ENCODE measurements at regions not wholly inside any gene's neighbourhood (a gene's known extent, or its start where the extent isn't known, plus 50 kb on each side); places are given as distances from the start of the nearest gene placed in this dataset.
"Not testable (repeated sequence)": the region's sequence is repeated elsewhere in the genome, so short reads cannot be mapped to it uniquely, and the experiment has no call there.

DNA sequence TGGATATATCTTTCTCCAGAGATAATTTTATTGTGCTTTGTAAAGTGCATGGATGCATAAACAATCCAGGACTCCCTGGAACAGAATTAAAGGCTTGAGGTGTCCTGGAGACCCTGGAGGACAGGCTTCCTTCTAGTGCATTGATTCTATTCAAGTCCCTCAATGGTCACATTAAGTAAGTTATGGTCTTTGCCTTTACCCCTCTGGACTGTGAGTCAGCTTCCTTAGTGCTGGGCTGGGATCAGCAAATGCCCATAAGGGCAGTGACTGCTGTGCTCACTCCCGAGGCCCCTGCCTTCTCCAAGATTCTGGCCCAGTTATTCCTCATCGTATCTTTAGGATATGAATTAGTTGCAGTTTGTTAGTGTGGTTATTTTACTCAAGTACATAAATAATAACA is 178.7 kb upstream of the PRSS58 start:
- no peak for DNase-seq

DNA sequence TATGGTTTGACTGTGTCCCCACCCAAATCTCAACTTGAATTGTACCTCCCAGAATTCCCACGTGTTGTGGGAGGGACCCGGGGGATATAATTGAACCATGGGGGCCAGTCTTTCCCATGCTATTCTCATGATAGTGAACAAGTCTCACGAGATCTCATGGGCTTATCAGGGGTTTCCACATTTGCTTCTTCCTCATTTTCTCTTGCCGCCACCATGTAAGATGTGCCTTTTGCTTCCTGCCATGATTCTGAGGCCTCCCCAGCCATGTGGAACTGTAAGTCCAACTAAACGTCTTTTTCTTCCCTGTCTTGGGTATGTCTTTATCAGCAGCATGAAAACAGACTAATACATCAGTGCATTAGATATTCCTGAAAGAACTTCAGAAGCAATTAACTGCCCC is 177.7 kb upstream of the PRSS58 start:
- DNase-seq: not testable (repeated sequence)

DNA sequence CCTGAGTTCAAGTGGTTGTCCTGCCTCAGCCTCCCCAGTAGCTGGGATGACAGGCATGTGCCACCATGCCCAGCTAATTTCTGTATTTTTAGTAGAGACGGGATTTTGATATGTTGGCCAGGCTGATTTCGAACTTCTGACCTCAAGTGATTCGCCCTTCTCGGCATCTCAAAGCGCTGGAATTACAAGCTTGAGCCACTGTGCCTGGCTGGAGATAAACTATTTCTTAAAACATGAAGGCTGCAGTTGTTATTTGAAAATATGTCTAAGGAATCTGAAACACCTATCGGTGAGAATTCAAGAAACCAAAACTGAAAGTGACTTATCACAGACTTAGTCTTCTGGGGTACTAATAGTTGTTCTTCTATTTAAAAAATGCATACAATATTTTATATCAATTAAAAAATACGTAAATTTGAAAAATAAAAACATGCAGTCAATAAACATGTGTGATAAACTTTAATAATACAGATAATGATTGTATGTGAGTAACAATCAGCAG is 176.9 kb upstream of the PRSS58 start:
- DNase-seq: no peak

DNA sequence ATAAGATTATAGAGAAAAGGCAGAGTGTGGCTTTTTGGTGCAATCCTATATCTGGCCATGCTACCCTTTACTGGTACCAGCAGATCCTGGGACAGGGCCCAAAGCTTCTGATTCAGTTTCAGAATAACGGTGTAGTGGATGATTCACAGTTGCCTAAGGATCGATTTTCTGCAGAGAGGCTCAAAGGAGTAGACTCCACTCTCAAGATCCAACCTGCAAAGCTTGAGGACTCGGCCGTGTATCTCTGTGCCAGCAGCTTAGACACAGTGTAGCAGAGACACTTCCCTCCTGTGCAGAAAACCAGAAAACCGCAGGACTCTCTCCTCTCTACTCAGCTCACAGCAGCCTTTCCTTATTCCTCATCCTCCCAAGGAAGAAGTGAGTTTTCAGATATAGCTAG is 176.3 kb upstream of the PRSS58 start:
- DNase-seq: not testable (repeated sequence)

DNA sequence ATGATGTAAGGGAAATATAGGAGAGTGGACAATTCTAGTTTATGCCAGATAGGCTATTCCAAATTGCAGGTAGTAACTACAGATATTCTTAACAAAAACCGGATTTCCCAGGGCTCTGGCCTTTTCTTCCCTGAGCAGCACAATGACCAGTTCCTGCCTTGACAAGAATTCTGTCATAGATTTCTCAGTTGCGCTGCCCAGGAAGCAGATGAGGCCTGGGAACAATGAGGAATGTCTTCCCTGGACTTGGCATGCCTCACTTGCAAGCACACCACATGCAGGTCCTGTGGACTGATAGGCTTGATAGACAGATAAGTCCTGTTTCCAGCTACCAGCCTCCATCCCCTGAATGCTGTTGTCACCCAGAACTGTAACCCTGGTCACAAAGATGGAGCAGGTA is 174.5 kb upstream of the PRSS58 start:
- no peak for DNase-seq

DNA sequence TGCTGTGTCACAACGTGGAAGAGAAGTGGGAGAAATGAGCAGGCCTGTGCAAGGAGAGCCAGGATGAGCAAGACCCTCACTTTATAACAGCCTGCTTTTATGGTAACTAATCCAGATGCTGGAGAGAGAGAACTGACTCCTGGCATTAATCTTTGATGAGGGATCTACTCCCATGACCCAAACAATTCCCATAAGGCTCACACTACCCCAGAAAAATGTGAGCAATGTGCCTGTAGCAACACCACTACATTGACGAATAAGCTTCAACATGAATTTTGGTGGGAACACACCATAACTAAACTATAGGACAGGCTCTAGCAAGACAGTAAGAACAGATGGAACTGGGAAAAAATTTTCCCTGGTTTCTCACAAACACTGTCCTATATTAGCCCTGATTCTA is 173.6 kb upstream of the PRSS58 start:
- no peak for DNase-seq

DNA sequence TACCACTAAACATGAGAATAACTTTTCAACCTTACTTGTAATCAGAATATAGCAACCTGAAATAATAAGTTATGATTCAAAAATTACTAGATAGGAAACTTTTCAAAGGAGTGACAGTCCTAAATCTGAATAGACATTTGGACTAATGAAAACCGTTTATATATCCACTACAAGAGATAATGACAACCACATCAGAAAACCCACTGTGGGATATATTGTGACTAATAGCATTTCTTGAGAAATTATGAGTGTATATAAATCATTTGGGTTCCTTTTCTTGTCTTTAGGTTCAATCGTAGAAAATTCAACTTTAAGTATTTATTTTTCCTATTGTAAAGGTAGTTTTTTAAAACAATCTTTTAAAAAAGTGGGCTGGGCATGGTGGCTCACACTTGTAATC is 170.2 kb upstream of the PRSS58 start:
- no peak for DNase-seq

DNA sequence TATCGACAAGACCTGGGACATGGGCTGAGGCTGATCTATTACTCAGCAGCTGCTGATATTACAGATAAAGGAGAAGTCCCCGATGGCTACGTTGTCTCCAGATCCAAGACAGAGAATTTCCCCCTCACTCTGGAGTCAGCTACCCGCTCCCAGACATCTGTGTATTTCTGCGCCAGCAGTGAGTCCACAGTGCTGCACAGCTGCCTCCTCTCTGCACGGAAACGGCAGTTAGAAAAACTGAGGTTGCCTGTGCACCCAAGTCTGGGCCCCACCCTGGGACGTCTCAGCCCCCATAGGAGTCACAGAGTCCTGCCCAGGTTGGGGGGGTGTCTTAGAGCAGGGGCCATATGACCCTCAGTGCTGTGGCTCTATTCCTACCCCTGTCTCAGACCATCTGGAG is 167.4 kb upstream of the PRSS58 start:
- DNase-seq: no peak

DNA sequence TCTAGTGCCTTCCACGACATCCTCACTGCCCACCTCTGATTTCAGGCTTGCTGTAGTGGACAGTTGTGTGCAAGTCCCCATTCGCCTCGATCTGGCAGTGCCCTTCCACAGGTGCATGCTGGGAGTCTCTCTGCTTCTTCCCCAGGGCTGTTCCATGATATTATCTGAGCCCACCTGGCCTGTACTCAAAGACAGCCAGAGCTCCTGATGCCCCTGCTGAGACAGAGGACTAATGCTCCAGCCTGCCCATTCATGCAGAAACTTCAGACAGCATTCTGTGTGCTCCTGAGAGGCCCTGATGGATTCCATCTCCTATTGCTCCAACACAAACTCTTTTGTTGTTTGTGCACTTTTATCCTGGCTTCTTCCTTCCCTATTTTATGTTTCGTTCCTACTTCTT is 164.8 kb upstream of the PRSS58 start:
- DNase-seq: no peak

DNA sequence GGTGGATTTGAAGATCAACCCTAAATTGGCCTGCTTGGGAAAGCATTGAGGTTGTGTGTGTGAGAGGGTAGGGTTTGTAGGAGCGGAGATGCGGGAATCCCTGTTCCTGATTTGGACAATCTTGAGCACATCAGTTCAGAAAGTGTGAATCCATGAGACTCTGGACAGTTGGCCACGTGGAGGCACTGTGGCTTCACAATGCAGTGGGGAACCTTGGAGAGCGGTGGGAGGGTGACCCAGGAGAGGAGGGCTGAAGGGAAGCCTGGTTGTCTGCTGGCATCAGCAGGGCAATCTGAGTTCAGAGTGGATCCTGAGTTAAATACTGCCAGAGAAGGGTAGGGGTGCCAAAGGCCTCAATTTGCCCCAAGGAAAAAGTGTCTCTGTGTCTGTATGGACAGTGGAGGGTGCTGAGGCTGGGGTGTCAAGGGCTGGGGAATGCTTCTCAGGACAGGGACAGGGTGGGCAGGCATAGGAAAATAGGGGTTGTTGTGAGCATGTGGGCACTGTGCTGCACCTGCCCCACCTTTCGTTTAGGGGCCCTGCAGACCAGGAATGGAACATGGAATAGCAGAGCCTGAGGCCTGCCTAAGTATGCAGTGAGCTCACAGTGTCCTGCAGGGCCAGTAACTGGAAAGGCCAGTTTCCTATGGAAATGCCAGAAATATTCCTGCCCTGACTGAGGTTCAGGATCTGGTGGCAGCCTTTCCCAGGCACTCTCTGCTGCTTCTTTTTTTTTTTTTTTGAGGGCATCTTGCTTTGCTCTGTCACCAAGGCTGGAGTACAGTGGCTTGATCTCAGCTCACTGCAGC is 162.9 kb upstream of the PRSS58 start:
- no peak for DNase-seq

DNA sequence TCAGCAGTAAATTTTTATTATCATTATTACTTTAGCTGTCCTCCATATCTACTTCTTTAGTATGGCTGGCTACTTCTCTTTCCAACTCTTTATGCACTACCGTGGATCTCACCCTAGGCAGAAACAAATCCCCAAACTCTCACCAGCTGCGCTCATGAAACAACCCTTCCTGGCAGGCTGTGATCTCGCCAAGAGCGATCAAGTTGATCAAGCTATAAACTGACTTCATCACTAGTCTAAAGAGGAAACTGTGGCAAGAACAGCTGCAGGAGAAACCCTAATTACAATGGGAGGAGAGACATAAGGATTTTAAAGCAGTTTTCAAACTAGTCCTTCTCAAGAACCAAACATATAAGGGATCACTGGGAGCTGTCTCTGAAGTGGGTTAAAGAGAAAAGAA is 160.5 kb upstream of the PRSS58 start:
- DNase-seq: no peak

DNA sequence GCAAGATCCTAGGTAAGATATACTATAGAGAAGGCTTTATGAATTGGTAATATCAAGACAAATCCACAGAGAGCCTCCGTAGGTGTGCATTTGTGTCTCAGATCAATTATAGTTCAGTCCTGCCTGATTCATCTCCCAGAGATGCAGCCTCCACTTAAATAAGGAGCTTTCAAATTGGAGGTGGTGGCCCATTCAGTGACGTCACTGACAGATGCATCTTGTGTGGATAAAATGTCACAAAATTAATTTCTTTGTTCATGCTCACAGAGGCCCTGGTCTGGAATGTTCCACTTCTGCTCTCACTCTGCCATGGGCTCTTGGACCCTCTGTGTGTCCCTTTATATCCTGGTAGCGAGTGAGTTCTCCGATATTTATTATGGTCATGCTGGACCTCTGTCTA is 157.1 kb upstream of the PRSS58 start:
- no peak for DNase-seq

DNA sequence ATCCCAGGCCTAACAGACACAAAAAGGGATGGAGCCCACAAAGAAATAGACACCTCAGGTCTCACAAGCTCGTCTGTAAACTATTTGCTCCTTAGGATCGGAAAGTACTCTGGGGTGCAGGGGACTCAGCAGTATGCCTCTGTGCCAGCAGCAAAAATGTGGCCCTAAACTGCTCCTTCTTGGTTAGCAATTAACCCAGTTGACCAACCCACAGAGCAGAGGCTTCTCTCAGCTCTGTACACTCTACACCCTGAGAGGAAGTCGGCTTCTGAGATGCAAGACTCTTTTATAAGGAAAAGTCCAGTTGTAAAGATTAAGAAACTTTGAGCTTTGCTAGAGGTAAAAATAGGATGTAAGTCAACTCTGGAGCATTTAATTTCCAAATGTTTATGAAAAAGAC is 156.3 kb upstream of the PRSS58 start:
- no peak for DNase-seq

DNA sequence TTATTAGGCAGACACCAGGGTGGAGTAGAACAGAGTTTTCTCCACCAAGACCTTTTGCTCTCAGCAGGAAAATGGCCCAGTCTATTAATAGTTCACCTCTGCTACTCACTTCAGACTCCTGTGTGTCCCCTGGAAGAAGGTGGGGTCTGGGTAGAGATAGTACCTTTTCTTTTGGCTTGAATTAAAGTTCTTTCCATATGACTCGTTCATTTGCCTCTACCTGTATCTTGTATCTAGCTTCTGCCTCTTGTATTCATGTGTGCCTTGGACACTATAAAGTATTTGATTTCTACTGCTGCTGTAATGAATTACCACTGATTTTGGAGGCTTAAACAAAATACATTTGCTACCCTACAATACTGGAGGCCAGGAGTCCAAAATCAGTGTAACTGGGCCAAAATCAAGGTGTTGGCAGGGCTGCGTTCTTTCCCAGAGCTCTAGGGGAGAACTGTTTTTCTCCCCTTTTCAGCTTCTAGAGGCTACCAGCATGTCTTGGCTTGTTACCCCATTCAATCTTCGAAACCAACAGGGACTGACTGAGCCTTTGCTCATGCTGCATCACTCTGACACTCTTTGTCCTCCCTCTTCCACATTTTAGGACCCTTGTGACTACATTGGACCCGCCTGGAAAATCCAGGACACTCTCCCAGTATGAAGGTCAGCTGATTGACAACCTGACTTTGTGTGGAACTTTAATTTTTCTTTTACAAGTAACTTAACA is 155.6 kb upstream of the PRSS58 start:
- DNase-seq: no peak

DNA sequence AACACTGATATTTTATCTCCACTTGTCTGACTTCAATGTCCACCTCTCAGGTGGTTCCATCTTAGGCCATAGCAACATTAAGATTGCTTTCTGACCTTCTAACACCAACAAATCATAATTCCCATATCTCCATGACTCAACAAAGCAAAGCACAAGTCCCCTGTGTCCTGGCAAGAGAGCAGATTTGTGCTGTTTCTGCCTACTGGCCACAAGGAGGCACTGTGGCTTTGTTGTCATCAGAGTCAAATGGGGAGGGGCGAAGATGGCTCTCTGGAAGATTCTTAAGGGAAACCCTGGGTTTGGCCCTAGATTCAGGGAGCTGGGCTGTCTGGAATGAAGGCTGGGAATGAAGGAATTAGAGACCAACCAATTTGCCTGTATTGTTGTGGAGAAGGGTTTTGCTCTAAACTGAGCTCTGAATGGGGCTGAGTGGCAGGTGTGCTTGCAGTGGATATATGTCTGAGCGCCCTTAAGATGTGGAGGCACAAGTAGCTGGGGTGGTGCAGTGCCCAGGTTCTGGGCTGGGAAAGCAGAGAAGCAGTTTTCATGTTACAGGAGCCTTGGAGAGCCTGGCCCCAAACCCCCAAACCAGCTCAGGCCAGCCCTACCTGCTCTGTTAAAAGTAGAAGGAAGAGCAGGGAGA is 154.8 kb upstream of the PRSS58 start:
- no peak for DNase-seq

DNA sequence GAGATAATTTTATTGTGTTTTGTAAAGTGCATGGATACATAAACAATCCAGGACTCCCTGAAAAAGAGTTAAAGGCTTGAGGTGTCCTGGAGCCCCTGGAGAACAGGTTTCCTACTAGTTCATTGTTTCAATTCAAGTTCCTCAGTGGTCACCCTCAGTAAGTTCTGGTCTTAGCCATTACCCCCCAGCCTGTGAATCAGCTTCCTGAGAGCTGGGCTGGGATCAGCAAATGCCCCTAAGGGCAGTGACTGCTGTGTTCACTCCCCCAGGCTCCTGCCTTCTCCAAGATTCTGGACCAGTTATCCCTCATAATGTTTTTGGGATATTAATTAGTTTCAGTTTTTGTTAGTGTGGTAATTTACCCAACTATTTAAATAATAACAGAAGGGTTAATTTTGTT is 151.6 kb upstream of the PRSS58 start:
- no peak for DNase-seq

DNA sequence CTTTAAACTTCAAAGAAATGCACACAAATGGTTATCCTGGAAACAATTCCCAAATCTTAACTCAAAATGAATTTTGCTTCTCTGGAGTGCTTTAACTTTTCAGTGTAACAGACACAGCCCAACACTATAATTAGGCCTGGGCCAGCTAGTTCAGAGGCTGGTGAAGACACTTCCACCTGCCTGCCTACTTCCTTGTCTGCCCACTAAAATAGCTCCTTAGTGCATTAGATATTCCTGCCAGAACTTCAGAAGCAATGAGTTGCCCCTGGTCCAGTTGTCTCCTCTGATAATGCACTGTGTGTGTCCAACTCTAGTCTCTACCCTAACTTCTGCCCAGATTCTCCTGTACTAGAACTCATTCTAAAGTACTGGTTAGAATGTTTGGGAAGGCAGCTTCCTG is 150.9 kb upstream of the PRSS58 start:
- no peak for DNase-seq

DNA sequence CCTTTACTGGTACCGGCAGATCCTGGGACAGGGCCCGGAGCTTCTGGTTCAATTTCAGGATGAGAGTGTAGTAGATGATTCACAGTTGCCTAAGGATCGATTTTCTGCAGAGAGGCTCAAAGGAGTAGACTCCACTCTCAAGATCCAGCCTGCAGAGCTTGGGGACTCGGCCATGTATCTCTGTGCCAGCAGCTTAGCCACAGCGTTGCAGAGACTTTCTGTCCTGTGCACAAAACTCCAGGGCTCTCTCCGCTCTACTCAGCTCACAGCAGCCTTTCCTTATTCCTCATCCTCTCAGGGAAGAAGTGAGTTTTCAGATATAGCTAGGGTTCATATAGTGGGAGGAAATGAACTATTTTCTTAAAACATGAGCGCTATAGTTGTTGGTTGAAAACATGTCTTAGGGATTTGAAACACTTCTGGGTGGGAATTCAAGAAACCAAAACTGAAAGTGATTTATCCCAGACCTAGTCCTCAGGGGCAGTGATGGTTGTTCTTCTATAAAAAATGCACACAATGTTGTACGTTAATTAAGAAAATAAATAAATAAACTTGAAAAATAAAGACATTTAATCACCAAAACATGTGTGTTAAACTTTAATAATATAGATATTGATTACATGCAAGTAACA is 150.2 kb upstream of the PRSS58 start:
- DNase-seq: no peak

DNA sequence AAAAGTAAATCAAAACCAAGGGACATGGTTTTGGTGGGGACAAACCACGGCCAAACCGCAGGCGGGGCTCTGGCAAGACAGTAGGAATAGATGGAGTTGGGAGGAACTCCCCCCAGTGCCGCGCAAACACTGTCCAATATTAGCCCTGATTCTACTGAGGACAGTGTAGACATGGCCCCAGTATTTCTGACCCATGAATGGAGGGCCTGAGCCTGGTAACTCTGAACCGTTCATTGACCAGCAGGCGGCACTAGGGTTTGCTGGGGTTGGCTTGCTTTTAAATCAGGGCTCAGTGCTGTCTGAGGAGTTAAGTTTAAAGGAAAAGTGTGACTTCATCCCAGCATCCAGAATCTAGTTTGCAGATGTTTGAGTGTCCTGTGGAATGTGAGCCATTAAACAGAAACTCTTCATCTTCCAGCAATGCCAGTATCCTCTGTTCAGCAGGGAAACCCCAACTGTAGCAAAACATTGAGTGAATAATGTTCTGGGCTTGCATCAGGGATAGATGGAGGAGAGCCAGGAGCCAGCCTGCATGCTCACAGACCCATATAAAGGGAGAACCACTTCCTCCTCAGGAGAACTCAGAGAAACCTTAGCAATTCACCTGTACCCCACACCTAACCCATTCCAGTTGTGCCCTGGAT is 147.4 kb upstream of the PRSS58 start:
- no peak for DNase-seq

DNA sequence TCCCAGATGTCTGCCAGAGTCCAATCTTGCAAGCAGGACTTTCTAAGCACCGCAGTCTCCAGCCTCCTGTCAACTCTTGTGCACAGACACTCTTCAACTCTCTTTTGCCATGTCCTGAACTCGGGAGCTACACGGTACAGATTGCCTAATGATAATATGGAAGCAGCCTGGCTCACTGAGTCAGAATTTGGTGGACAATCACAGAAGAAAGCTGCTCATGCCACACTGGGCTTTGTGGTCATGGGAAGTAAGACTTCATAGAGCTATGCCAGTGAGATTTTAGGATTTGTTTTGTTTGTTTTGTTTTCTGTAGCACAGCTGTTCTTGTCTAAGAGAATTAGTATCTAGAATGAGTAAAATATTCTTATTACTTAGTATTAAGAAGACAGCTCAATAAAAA is 144.1 kb upstream of the PRSS58 start:
- no peak for DNase-seq

DNA sequence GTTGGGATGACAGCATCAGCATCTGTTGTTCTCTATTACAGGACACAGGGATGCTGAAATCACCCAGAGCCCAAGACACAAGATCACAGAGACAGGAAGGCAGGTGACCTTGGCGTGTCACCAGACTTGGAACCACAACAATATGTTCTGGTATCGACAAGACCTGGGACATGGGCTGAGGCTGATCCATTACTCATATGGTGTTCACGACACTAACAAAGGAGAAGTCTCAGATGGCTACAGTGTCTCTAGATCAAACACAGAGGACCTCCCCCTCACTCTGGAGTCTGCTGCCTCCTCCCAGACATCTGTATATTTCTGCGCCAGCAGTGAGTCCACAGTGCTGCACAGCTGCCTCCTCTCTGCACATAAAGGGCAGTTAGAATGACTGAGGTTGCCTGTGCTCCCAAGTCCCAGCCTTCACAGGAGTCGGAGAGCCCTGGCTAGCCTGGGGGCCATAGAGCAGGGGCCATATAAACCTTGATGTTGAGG is 142.2 kb upstream of the PRSS58 start:
- DNase-seq: no peak

DNA sequence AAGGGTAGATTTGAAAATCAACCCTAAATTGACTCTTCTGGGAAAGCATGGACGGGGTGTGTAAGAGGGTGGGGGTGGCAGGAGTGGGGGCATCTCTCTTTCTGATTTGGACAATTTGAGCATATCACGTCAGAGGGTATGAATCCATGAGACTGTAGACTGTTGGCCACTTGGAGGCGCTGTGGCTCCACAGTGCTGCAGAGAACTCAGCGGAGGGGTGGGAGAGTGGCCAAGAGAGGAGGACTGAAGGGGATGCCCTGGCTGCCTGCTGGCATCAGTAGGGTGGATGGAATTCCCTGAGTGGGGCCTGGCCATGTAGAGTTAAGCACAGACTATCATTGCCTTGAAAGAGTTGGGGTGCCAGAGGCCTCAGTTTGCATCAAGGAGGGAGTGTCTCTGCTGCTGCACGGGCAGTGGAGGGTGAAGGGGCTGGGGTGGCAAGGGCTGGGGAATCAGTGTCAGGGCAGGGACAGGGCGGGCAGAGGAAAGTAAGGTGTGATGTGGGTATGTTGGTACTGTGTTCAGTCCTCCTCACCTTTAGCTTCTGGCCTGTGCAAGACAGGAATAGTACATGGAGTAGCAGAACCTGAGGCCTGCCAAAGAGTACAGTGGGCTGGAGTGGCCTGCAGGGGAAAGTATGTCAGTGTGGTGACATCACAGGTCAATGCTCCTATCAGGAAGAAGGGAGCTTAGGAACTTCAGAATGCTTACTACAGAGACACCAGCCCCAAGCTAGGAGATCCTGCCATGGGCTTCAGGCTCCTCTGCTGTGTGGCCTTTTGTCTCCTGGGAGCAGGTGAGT is 133.5 kb upstream of the PRSS58 start:
- DNase-seq: no peak
